ENCODE measurements at regions not wholly inside any gene's neighbourhood (a gene's known extent, or its start where the extent isn't known, plus 50 kb on each side); places are given as distances from the start of the nearest gene placed in this dataset.

DNA sequence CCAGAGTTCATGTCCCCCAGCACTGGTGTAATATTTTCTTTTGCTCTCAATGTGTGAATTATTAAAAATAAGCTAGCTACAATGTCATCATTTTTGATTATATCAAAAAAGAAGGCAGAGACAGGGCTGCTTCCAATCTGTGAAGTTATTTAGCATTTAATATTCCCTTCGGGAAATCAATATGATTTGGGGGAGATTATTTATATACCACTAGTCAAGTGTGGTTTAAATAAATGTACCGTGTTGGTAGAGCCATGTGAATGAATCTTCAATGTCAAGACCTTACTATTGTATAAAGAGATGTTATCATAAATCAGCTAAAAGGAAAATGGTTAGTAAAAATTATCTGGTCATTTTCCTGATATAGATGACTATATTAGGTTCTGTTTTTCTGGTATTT, 87.4 kb upstream of the MID1 start:
- Histone ChIP-seq H3K4me3 (ENCODE audit: low read length) (no peak overlapping the region), H3F3A (ENCODE audit: insufficient read depth, low read length) (no peaks in the 10 kb centered on the region), H3K27me3 (replicated peaks; ENCODE audit: insufficient read depth, low read length) (no peaks in the 10 kb centered on the region), H3K79me2 (ENCODE audit: low read length) (no peaks in the 10 kb centered on the region), H3K36me3 (replicated peaks; ENCODE audit: insufficient read depth, low read length) (no peaks in the 10 kb centered on the region), H3K9me3 (replicated peaks; ENCODE audit: insufficient read depth, low read length) (no peaks in the 10 kb centered on the region), H2AFZ (ENCODE audit: low read length) (no peak overlapping the region), H3K27ac (ENCODE audit: low read length) (no peak overlapping the region), H3K4me1 (ENCODE audit: low read length) (no peaks in the 10 kb centered on the region), H3K9me2 (replicated peaks; ENCODE audit: insufficient read depth, low read length) (no peaks in the 10 kb centered on the region), H4K20me1 (ENCODE audit: insufficient read depth, low read length) (no peaks in the 10 kb centered on the region), H3K9ac (ENCODE audit: low read length) (no peak overlapping the region), H3K4me2 (ENCODE audit: low read depth, low read length) (no peak overlapping the region)
- no peak for DNase-seq
- TF ChIP-seq EZH2 (optimal IDR thresholded peaks at IDR 0.05; ENCODE audit: low read depth, low read length), result no peak
- no peak for TF ChIP-seq CTCF (IDR thresholded peaks at IDR 0.05; ENCODE audit: low read length)
- no peak for TF ChIP-seq EZH2phosphoT487 (IDR thresholded peaks at IDR 0.05; ENCODE audit: low read length)

DNA sequence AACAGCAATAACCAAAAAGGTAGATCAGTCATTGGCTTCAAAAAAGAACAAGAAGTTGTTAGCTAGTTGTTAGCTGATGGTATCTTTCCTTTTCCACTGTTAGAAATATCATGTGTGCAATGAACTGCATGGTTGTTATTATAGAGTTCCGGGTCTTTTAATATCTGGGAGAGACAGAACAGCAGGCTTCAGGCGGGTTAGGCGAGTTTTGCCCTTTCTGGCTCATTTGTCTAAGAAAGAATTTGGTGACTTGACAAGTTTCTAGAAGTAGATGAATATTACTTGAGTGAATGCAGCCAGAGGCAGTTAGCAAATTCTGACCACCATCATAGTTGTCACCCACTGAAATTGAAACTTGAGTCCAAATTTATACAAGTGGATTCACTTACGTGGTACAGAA, 88.9 kb upstream of the MID1 start:
- no peak overlapping the region for H3K4me3 ChIP-seq (ENCODE audit: low read length)
- H3K27me3 ChIP-seq (replicated peaks; ENCODE audit: insufficient read depth, low read length), result no peaks in the 10 kb centered on the region
- no peaks in the 10 kb centered on the region for H3K9me3 ChIP-seq (replicated peaks; ENCODE audit: insufficient read depth, low read length)
- no peak overlapping the region for H3K4me2 ChIP-seq (ENCODE audit: low read depth, low read length)
- no peak overlapping the region for H3K9ac ChIP-seq (ENCODE audit: low read length)
- no peaks in the 10 kb centered on the region for H3K9me2 ChIP-seq (replicated peaks; ENCODE audit: insufficient read depth, low read length)
- no peak for DNase-seq
- no peaks in the 10 kb centered on the region for H3F3A ChIP-seq (ENCODE audit: insufficient read depth, low read length)
- no peak overlapping the region for H2AFZ ChIP-seq (ENCODE audit: low read length)
- H3K36me3 ChIP-seq (replicated peaks; ENCODE audit: insufficient read depth, low read length), result no peaks in the 10 kb centered on the region
- TF ChIP-seq EZH2 (optimal IDR thresholded peaks at IDR 0.05; ENCODE audit: low read depth, low read length), result no peak
- H3K79me2 ChIP-seq (ENCODE audit: low read length), result no peaks in the 10 kb centered on the region
- H3K27ac ChIP-seq (ENCODE audit: low read length), result no peak overlapping the region
- no peaks in the 10 kb centered on the region for H3K4me1 ChIP-seq (ENCODE audit: low read length)
- no peaks in the 10 kb centered on the region for H4K20me1 ChIP-seq (ENCODE audit: insufficient read depth, low read length)

DNA sequence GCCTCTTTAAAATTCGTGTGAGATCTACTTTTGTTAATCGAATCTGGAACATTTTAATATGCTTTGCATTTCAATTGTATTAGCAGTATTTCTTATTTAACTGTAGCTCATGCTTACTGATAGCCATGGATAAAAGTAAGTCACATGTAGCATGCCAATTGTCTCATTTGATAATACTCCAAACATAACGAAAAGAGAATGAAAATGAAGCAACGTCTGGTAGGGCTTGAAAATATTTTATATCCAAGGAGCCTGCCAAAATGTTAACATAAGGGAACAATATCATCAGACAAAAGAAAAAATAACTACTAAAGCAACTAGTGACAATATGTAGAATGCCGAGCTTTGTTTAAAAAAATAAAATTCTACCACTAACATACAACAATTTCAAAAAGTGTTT, 94.1 kb upstream of the MID1 start:
- no peak for TF ChIP-seq EZH2phosphoT487 (IDR thresholded peaks at IDR 0.05; ENCODE audit: low read length)
- TF ChIP-seq CTCF (IDR thresholded peaks at IDR 0.05; ENCODE audit: low read length), result no peak
- TF ChIP-seq EZH2 (optimal IDR thresholded peaks at IDR 0.05; ENCODE audit: low read depth, low read length), result no peak
- Histone ChIP-seq H3K9me3 (replicated peaks; ENCODE audit: insufficient read depth, low read length) (no peaks in the 10 kb centered on the region), H3F3A (ENCODE audit: insufficient read depth, low read length) (no peaks in the 10 kb centered on the region), H3K79me2 (ENCODE audit: low read length) (no peaks in the 10 kb centered on the region), H3K27me3 (replicated peaks; ENCODE audit: insufficient read depth, low read length) (no peaks in the 10 kb centered on the region), H2AFZ (ENCODE audit: low read length) (no peak overlapping the region), H3K36me3 (replicated peaks; ENCODE audit: insufficient read depth, low read length) (no peaks in the 10 kb centered on the region), H3K27ac (ENCODE audit: low read length) (no peak overlapping the region), H3K9me2 (replicated peaks; ENCODE audit: insufficient read depth, low read length) (no peaks in the 10 kb centered on the region), H3K4me2 (ENCODE audit: low read depth, low read length) (no peak overlapping the region), H3K4me1 (ENCODE audit: low read length) (no peaks in the 10 kb centered on the region), H3K4me3 (ENCODE audit: low read length) (no peak overlapping the region), H3K9ac (ENCODE audit: low read length) (no peak overlapping the region), H4K20me1 (ENCODE audit: insufficient read depth, low read length) (no peaks in the 10 kb centered on the region)
- no peak for DNase-seq

GRCh38 chrX:10722851-10723250, 102.5 kb upstream of the MID1 start:
- Histone ChIP-seq H3K9ac (ENCODE audit: low read length) (no peak overlapping the region), H3K9me2 (replicated peaks; ENCODE audit: insufficient read depth, low read length) (no peaks in the 10 kb centered on the region), H3K79me2 (ENCODE audit: low read length) (no peaks in the 10 kb centered on the region), H3K27ac (ENCODE audit: low read length) (no peak overlapping the region), H3K9me3 (replicated peaks; ENCODE audit: insufficient read depth, low read length) (no peaks in the 10 kb centered on the region), H3F3A (ENCODE audit: insufficient read depth, low read length) (no peaks in the 10 kb centered on the region), H3K4me3 (ENCODE audit: low read length) (no peak overlapping the region), H4K20me1 (ENCODE audit: insufficient read depth, low read length) (no peaks in the 10 kb centered on the region), H3K27me3 (replicated peaks; ENCODE audit: insufficient read depth, low read length) (no peaks in the 10 kb centered on the region), H2AFZ (ENCODE audit: low read length) (no peak overlapping the region), H3K4me2 (ENCODE audit: low read depth, low read length) (no peak overlapping the region), H3K36me3 (replicated peaks; ENCODE audit: insufficient read depth, low read length) (no peaks in the 10 kb centered on the region), H3K4me1 (ENCODE audit: low read length) (0 out of 2 replicates have a peak, but pooled peaks cover 3% of the 10 kb centered on the region)
- DNase-seq, result peak; percentile 9
- TF ChIP-seq EZH2phosphoT487 (IDR thresholded peaks at IDR 0.05; ENCODE audit: low read length) (no peak), CTCF (IDR thresholded peaks at IDR 0.05; ENCODE audit: low read length) (peak; percentile 64)
